GM12878 (cell line): ENCODE measurements at regions not wholly inside any gene's neighbourhood (a gene's known extent, or its start where the extent isn't known, plus 50 kb on each side); places are given as distances from the start of the nearest gene placed in this dataset.

Experiments
- BCLAF1 ChIP-seq: fragments of 450-650 bp; IDR thresholded peaks from 2 replicates; pipeline ENCODE4 v1.6.1; 2017; ENCODE audit warnings: antibody characterized with exemption, mild to moderate bottlenecking, moderate library complexity
- CBX3 ChIP-seq: fragments of 200-600 bp; sonication (generic); IDR thresholded peaks from 2 replicates; pipeline ENCODE4 v1.6.1; 2016; ENCODE audit warnings: low read depth, borderline replicate concordance
- CEBPZ ChIP-seq: fragments of 150-350 bp; IDR thresholded peaks from 2 replicates; pipeline ENCODE4 v1.6.1; 2016; ENCODE audit warnings: low read depth, low read length
- CREM ChIP-seq: IDR thresholded peaks from 2 replicates; pipeline ENCODE4 v1.6.1; 2014; ENCODE audit warnings: antibody characterized with exemption, low read depth
- CTCF ChIP-seq, 3 experiments: IDR thresholded peaks in 2 of 3; conservative IDR thresholded peaks in 1 of 3; 2 replicates each; pipeline ENCODE4 v1.5.1; 2011; ENCODE audit warnings: low read depth in 3 of 3, low read length in 3 of 3, mild to moderate bottlenecking in 3 of 3, control low read depth in 2 of 3, moderate library complexity in 2 of 3, inconsistent platforms in 1 of 3, mixed read lengths in 1 of 3; ENCODE audit not compliant: control insufficient read depth in 2 of 3, insufficient read depth in 1 of 3; ENCODE audit errors: extremely low read depth in 1 of 3
- HCFC1 ChIP-seq: fragments of 150-350 bp; IDR thresholded peaks from 2 replicates; pipeline ENCODE4 v1.6.1; 2014; ENCODE audit warnings: low read length
- PRDM15 ChIP-seq: fragments of 450-650 bp; formaldehyde crosslinking; IDR thresholded peaks from 2 replicates; pipeline ENCODE4 v1.4.0; 2020; ENCODE audit warnings: mild to moderate bottlenecking, moderate library complexity
- RELB ChIP-seq: fragments of 450-650 bp; IDR thresholded peaks from 2 replicates; pipeline ENCODE4 v1.6.1; 2017; ENCODE audit warnings: low read depth, mild to moderate bottlenecking, moderate library complexity

- TF ChIP-seq CBX3 (no peak), CEBPZ (no peak), CREM (no peak), PRDM15 (CRISPR knock-in tag) (no peak), RELB (no peak), BCLAF1 (no peak), HCFC1 (no peak), CTCF (IDR thresholded peaks at IDR 0.05 in 2 of 3, conservative IDR thresholded peaks at IDR 0.05 in 1 of 3; ENCODE audit: control insufficient read depth in 2 of 3, extremely low read depth in 1 of 3, insufficient read depth in 1 of 3, low read depth in 3 of 3, low read length in 3 of 3) (no peak)
These were observed 203.4 kb downstream of the ANAPC10 start (continued) for GRCh38 chr4:144894573-144894972.
